K562 (cell line): ENCODE measurements at regions not wholly inside any gene's neighbourhood (a gene's known extent, or its start where the extent isn't known, plus 50 kb on each side); places are given as distances from the start of the nearest gene placed in this dataset.

ENCODE experiments used
- ATAC-seq: fragments of 200-7000 bp; cut with Tn5 transposase; 3 replicates; pipeline ENCODE4 v1.9.1; 2020; ENCODE audit warnings: moderate library complexity
- BruUV-seq: library from RNA; stranded (reverse); fragments of 400-500 nt; replicated peaks from 2 replicates; lab custom pipeline; 2021; lab: Mats Ljungman, UMichigan
- CTCF ChIA-PET: fragments of 300-600 bp; formaldehyde crosslinking; extraction: SDS; loops from one replicate; lab custom pipeline; 2021; ENCODE audit warnings: low intra/inter-chr PET ratio; lab: Yijun Ruan, JAX
- POLR2A ChIA-PET: fragments of 300-600, 350-650 bp; sonication (Branson Sonifier 250); formaldehyde crosslinking; extraction: SDS; loops from one replicate; lab custom pipeline; 2021; ENCODE audit warnings: antibody characterized with exemption, inconsistent platforms; lab: Yijun Ruan, JAX
- DNase-seq, 4 experiments: peaks; one replicate each; pipeline versions ENCODE4 v3.0.0 to v3.0.0-alpha.2; 2011 to 2018; ENCODE audit warnings: low spot score in 3 of 4, mixed read lengths in 3 of 4; ENCODE audit errors: extremely low read depth in 1 of 4
- FAIRE-seq: peaks from 2 replicates; lab custom pipeline; 2011; peaks lifted over from hg19 to GRCh38; lab: Jason Lieb, UNC
- H2AFZ ChIP-seq: 2 replicates; pipeline ENCODE4 v1.6.0; 2011; ENCODE audit warnings: low read depth, low read length, control low read depth, inconsistent platforms
- H3K27ac ChIP-seq: fragments of 200-600 bp; 3 replicates; pipeline ENCODE4 v1.8.0; 2011; ENCODE audit warnings: low read depth, mild to moderate bottlenecking, control low read depth, inconsistent platforms, low read length, moderate library complexity, mixed read lengths; ENCODE audit errors: extremely low read depth
- H3K27me3 ChIP-seq, 2 experiments: fragments of 300-600 bp in 1 of 2; 2 replicates in 1 of 2; 3 replicates in 1 of 2; pipeline versions ENCODE4 v1.6.0 to v1.8.0; 2011; ENCODE audit warnings: inconsistent platforms in 2 of 2, low read length in 2 of 2, mild to moderate bottlenecking in 1 of 2, mixed read lengths in 1 of 2, moderate library complexity in 1 of 2; ENCODE audit not compliant: control insufficient read depth in 2 of 2, insufficient read depth in 2 of 2
- H3K36me3 ChIP-seq: fragments of 300-600 bp; 3 replicates; pipeline ENCODE4 v1.8.0; 2011; ENCODE audit warnings: mild to moderate bottlenecking, low read length, inconsistent platforms; ENCODE audit not compliant: control insufficient read depth, insufficient read depth
- H3K4me1 ChIP-seq, 2 experiments: fragments of 200-600 bp in 1 of 2; replicated peaks in 1 of 2; 2 replicates in 1 of 2; 3 replicates in 1 of 2; pipeline versions ENCODE4 v1.5.1 to v1.8.0; 2011; ENCODE audit warnings: inconsistent platforms in 2 of 2, low read length in 2 of 2, mild to moderate bottlenecking in 1 of 2, mixed read lengths in 1 of 2, moderate library complexity in 1 of 2; ENCODE audit not compliant: control insufficient read depth in 2 of 2, insufficient read depth in 2 of 2
- H3K4me2 ChIP-seq: 2 replicates; pipeline ENCODE4 v1.6.1; 2011; ENCODE audit warnings: low read length, control low read depth, inconsistent platforms, mixed read lengths; ENCODE audit not compliant: insufficient read depth
- H3K4me3 ChIP-seq: fragments of 200-600 bp; sonication (generic), shearing (Covaris generic); 2 replicates; pipeline ENCODE4 v1.5.1; 2016; ENCODE audit warnings: control low read depth, inconsistent platforms
- H3K79me2 ChIP-seq: fragments of 200-600 bp; 3 replicates; pipeline ENCODE4 v1.8.0; 2011; ENCODE audit warnings: low read length, inconsistent platforms; ENCODE audit not compliant: control insufficient read depth, insufficient read depth
- H3K9ac ChIP-seq, 2 experiments: 2 replicates each; pipeline versions ENCODE4 v1.6.0 to v1.6.1; 2011; ENCODE audit warnings: low read depth in 2 of 2, low read length in 2 of 2, control low read depth in 1 of 2, inconsistent platforms in 1 of 2, mild to moderate bottlenecking in 1 of 2, mixed read lengths in 1 of 2; ENCODE audit not compliant: insufficient read depth in 1 of 2
- H3K9me1 ChIP-seq: one replicate; pipeline ENCODE4 v1.6.0; 2011; ENCODE audit warnings: inconsistent platforms, mild to moderate bottlenecking, low read length, moderate library complexity; ENCODE audit not compliant: control insufficient read depth, insufficient read depth
- H3K9me3 ChIP-seq: replicated peaks from 2 replicates; pipeline ENCODE4 v1.5.1; 2011; ENCODE audit warnings: low read depth, low read length, inconsistent platforms; ENCODE audit not compliant: control insufficient read depth, insufficient read depth
- H4K20me1 ChIP-seq: replicated peaks from 2 replicates; pipeline ENCODE4 v1.6.1; 2011; ENCODE audit warnings: low read length, inconsistent platforms, mixed read lengths; ENCODE audit not compliant: control insufficient read depth, insufficient read depth
- FOXP1 ChIP-seq: sonication (generic); formaldehyde crosslinking; IDR thresholded peaks from 2 replicates; pipeline ENCODE4 v1.8.0; 2022; ENCODE audit warnings: mild to moderate bottlenecking, missing genetic modification reagents
- FOXP4 ChIP-seq: sonication (generic); formaldehyde crosslinking; IDR thresholded peaks from 2 replicates; pipeline ENCODE4 v1.8.0; 2022; ENCODE audit warnings: mild to moderate bottlenecking, missing genetic modification reagents, borderline replicate concordance
- GATA2 ChIP-seq: sonication (generic); formaldehyde crosslinking; IDR thresholded peaks from 2 replicates; pipeline ENCODE4 v1.4.0; 2020; ENCODE audit warnings: mild to moderate bottlenecking, missing genetic modification reagents
- ZNF318 ChIP-seq, 2 experiments: fragments of 450-650 bp; IDR thresholded peaks; 2 replicates each; pipeline ENCODE4 v1.6.1; 2016; ENCODE audit warnings: mild to moderate bottlenecking in 2 of 2, borderline replicate concordance in 1 of 2, low read depth in 1 of 2, moderate library complexity in 1 of 2
- WGBS: fragments of 100-300 bp; shearing (Covaris generic); methylation state at CpG from one replicate; pipeline ENCODE4 v1.1.6; 2016; ENCODE audit warnings: low coverage, mixed read lengths; ENCODE audit not compliant: insufficient coverage; ENCODE audit errors: missing lambda C conversion rate; 5-methylcytosine and 5-hydroxymethylcytosine counted together
- in situ Hi-C: fragments of 300-500 bp; cut with MboI; formaldehyde crosslinking; loops from 4 replicates; pipeline ENCODE4 v1.15.0; 2018; ENCODE audit warnings: inconsistent platforms, mixed read lengths
- intact Hi-C: fragments of 100-400 bp; cut with micrococcal nuclease; formaldehyde crosslinking; loops from 2 replicates; pipeline ENCODE4 v1.14.2; 2022

- Histone ChIP-seq H3K4me3 (no peak overlapping the region), H3K9me1 (no peaks in the 10 kb centered on the region), H4K20me1 (no peaks in the 10 kb centered on the region; the same call in 1 of the 2 replicates), H3K9me3 (no peaks in the 10 kb centered on the region), H3K27me3 (peaks cover 52 to 82% of the 10 kb centered on the region in 2 experiments), H3K4me1 (peaks cover 7 to 24% of the 10 kb centered on the region in 2 experiments; a peak in 4 of 5 replicates), H3K36me3 (no peaks in the 10 kb centered on the region), H2AFZ (no peak overlapping the region), H3K9ac (no peak overlapping the region), H3K79me2 (no peaks in the 10 kb centered on the region), H3K4me2 (no peak overlapping the region), H3K27ac (no peak overlapping the region)
- no TSS peak for BruUV-seq
- in situ Hi-C loops = no loop called here
- no peak for DNase-seq
- WGBS = 6% methylated on average over 11 of the region's 11 CpGs
- ATAC-seq = no peak
- ChIA-PET CTCF (no interaction called here), POLR2A (no interaction called here)
- no peak for TF ChIP-seq FOXP1
- intact Hi-C loops = no loop called here
- FAIRE-seq = no peak
Observed at GRCh38 chr21:43306391-43306790, 120.5 kb downstream of the SIK1 start.

- Histone ChIP-seq H3K27ac (no peak overlapping the region), H3K79me2 (no peaks in the 10 kb centered on the region), H3K9me1 (no peaks in the 10 kb centered on the region), H3K36me3 (no peaks in the 10 kb centered on the region), H3K4me2 (no peak overlapping the region), H4K20me1 (no peaks in the 10 kb centered on the region; the same call in 1 of the 2 replicates), H3K9ac (no peak overlapping the region), H3K4me3 (no peak overlapping the region), H3K4me1 (peaks cover 7 to 29% of the 10 kb centered on the region in 2 experiments; a peak in 4 of 5 replicates), H2AFZ (no peak overlapping the region), H3K9me3 (no peaks in the 10 kb centered on the region), H3K27me3 (peaks cover 52 to 84% of the 10 kb centered on the region in 2 experiments)
- 2% methylated on average over 16 of the region's 16 CpGs for WGBS
- FAIRE-seq = no peak
- DNase-seq = no peak
- no TSS peak for BruUV-seq
- in situ Hi-C loops = no loop called here
- intact Hi-C loops = no loop called here
- ChIA-PET POLR2A (interaction anchor here (0.8 to 1.1 kb wide), 2 partner anchors 10 to 35 kb away, joined by 3 to 6 read pairs; no protein-coding TSS in a partner anchor), CTCF (no interaction called here)
- ATAC-seq = no peak
- TF ChIP-seq ZNF318 (IDR thresholded peaks at IDR 0.05; ENCODE audit: borderline replicate concordance in 1 of 2, low read depth in 1 of 2) (no peak), FOXP4 (CRISPR knock-in tag) (no peak), GATA2 (no peak)
Observed at GRCh38 chr21:43305811-43306311, 121.1 kb downstream of the SIK1 start.
